HG03565 (cell line): ENCODE measurements at regions not wholly inside any gene's neighbourhood (a gene's known extent, or its start where the extent isn't known, plus 50 kb on each side); places are given as distances from the start of the nearest gene placed in this dataset.
A peak's percentile ranks its signal among the peaks of the same experiment; 100 is the strongest.
"Not testable (repeated sequence)": the region's sequence is repeated elsewhere in the genome, so short reads cannot be mapped to it uniquely, and the experiment has no call there.

ENCODE experiments used
- ATAC-seq: cut with Tn5 transposase; IDR thresholded peaks from one replicate; pipeline ENCODE4 v1.9.1; 2021; ENCODE audit warnings: mild to moderate bottlenecking, moderate library complexity; ENCODE audit not compliant: unreplicated experiment

- no peak for ATAC-seq
These were observed 384.0 kb upstream of the SASH1 start for GRCh38 chr6:147958683-147959082.

- no peak for ATAC-seq
These were observed 381.0 kb upstream of the SASH1 start for GRCh38 chr6:147961481-147962141.

GRCh38 chr6:147965448-147965847, 377.2 kb upstream of the SASH1 start:
- not testable (repeated sequence) for ATAC-seq

DNA sequence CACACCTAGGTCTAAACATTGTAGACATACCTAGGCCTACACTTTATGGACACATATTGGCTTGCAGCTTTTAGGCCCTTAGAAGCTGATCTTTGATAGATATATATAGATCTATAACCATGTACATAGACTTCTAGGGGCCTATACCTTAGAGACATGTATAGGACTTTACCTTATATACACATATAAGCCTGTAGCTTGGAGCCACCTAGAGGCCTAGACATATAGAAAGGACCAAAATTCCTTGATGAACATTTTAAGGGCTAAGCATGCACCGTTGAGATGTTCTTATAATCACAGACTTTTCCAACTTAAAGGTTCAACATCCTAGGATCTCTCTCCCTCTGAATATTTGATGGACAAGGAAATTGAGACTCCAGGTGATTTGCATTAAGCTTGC, 371.7 kb upstream of the SASH1 start:
- peak; percentile 41 for ATAC-seq

DNA sequence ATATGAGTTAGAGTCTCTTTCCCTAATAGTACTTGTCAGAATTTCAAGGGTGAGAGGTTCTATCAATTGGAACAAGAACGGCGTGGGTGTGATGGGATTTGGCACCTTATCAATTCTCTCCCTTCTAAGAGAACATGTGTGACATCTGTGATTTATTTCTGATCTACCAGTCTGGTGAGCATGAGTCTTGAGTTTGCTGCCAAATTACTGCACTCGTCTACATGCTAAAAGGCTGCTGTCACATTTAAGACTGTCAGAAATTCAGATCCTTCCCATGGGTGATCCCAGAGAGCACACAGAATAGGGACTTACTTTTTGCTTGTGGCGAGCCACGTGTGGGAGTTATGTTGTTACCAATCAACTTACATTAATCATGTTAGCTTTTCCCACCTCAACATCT, 370.2 kb upstream of the SASH1 start:
- no peak for ATAC-seq

GRCh38 chr6:147973806-147974205, 368.8 kb upstream of the SASH1 start:
- no peak for ATAC-seq

- no peak for ATAC-seq
These were observed 368.3 kb upstream of the SASH1 start for GRCh38 chr6:147974376-147974775.

- ATAC-seq: no peak
These were observed 364.7 kb upstream of the SASH1 start for GRCh38 chr6:147977851-147978465.

GRCh38 chr6:147979966-147980365, 362.7 kb upstream of the SASH1 start:
- no peak for ATAC-seq

GRCh38 chr6:147983581-147984366, 358.9 kb upstream of the SASH1 start:
- ATAC-seq: no peak

- no peak for ATAC-seq
These were observed 355.8 kb upstream of the SASH1 start for GRCh38 chr6:147986846-147987245.

GRCh38 chr6:147990159-147990558, 352.5 kb upstream of the SASH1 start:
- ATAC-seq: no peak

- no peak for ATAC-seq
These were observed 350.7 kb upstream of the SASH1 start for GRCh38 chr6:147991961-147992360.

GRCh38 chr6:147999001-147999540, 343.6 kb upstream of the SASH1 start:
- no peak for ATAC-seq

DNA sequence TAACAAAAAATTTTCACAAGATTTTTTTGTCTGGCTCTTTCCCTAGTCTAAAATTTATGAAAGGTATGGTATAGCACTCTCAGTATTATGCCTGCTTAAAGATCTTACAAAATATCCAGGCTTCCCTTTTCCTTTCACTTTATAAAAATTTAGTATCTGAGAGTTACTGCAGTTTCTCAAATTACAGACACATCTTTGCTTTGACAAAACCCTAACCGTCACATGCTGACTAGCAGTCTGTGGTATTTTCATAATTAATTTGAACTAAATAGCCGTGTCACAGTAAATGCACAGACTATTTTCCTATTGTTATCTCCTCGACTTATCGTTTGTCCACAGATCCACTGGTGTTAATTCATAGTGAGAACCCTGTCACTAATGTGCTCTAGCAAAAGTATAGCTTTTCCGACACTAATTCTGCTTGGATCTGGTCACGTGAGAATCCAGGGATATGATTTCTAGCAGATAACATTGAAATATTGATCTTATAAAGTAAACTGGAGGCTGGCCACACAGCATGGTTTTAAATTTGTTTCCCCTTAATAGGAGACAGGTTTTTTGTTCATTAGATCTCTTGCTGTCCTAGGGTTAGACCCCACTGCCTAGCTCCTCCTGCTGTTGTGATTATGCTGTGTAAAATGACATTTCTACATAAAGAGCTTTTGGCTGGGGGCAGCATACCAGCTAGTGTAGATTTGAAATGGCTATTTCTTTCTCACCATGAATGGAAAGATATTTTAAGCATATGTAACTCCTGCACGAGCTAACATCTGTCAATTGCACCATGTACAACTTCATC, 340.6 kb upstream of the SASH1 start:
- no peak for ATAC-seq

DNA sequence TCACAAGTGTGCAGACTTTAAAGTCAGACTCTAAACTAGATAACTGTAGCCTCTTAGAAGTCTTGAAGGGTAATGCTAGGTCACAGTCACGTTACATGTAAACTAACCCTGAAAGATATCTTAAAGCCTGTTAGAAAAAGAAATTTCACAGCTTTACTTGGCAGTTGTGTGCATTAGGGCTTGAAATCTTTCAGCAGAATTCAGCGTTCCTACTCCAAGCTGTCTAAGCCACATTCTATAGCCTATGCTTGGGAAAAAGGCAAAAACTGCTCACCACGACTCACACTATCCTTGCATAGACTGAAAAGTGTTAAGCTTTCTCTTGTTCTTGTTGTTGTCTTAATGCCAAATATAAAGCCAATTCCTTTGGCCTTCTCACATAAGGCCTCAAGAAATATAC, 338.0 kb upstream of the SASH1 start:
- no peak for ATAC-seq

- ATAC-seq: no peak
These were observed 336.8 kb upstream of the SASH1 start for GRCh38 chr6:148005806-148006205.

DNA sequence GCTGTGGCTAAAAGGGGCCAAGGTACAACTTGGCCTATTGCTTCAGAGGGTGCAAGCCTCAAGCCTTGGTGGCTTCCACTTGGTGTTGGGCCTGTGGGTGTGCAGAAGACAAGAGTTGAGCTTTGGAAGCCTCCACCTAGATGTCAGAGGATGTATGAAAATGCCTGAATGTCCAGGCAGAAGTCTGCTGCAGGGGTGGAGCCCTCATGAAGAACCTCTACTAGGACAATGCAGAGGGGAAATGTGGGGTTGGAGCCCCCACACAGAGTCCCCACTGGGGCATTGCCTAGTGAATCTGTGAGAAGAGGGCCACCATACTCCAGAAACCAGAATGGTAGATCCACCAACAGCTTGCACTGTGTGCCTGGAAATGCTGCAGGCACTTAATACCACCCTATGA, 332.1 kb upstream of the SASH1 start:
- ATAC-seq: not testable (repeated sequence)

- ATAC-seq: no peak
These were observed 326.6 kb upstream of the SASH1 start for GRCh38 chr6:148016013-148016412.

DNA sequence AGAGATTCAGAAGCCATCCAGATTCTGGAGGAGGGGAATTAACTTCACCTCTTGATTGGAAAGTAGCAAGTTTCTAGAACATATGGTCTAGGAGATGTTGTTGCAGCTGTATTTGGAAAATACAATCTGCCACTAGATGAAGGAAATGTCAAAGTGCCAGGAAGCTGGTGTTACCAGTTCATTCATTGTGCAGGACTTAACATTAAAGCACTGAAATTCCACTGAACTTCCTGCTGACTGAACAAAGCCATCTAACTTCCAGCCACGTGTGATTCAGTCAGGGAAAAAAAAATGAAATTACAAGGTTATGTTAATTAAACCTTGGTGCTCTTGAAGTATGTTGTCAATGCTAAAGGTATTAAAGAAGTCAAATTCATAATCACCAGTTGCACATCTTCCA, 321.5 kb upstream of the SASH1 start:
- no peak for ATAC-seq

DNA sequence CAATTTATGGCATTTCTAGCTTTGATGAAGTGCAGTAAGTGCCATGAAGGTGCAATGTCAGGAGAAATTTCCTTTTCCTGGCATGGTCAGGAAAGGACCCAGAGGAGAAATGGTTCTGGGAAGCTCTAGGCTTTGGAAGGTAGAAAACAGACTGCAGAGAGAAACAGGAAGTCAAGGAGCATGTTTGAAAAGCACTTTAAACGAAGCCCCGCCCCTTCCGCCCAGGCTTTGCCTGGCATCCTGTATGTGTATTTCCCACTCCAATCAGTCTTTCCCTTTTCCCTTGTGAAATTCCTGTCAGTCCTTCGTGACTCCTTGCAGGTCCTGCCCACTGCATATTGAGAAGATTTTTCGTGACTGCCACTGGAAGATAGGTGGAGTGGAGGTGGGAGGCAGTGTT, 320.9 kb upstream of the SASH1 start:
- ATAC-seq: no peak
